Adrenal gland (tissue), 5 donors: ENCODE measurements at regions not wholly inside any gene's neighbourhood (a gene's known extent, or its start where the extent isn't known, plus 50 kb on each side); places are given as distances from the start of the nearest gene placed in this dataset.

Source experiments
- CTCF ChIP-seq, 6 experiments: fragments of 450-650 bp in 4 of 6; fragments of 200-600 bp in 2 of 6; sonication (generic) in 1 of 6; IDR thresholded peaks; 1 replicate in 5 of 6; 2 replicates in 1 of 6; pipeline versions ENCODE4 v1.5.1 to v1.8.0; 2016 to 2021; ENCODE audit warnings: antibody characterized with exemption in 6 of 6, mild to moderate bottlenecking in 2 of 6, moderate library complexity in 1 of 6
- POLR2A ChIP-seq, 2 donors: fragments of 450-650 bp; IDR thresholded peaks; one replicate each; pipeline ENCODE4 v1.6.1; 2017; ENCODE audit warnings: antibody characterized with exemption in 2 of 2, mild to moderate bottlenecking in 2 of 2, moderate library complexity in 1 of 2
- donor health status: DM: no; HTN: no; CAD: no.

GRCh38 chr7:82501346-82501745, 57.8 kb upstream of the CACNA2D1 start:
- TF ChIP-seq CTCF (IDR thresholded peaks at IDR 0.05) (no peak), POLR2A (IDR thresholded peaks at IDR 0.05) (no peak)
